Activated CD4-positive, alpha-beta T cell treated with anti-CD3 and anti-CD28 coated beads for 24 hours (primary cell): ENCODE measurements at regions not wholly inside any gene's neighbourhood (a gene's known extent, or its start where the extent isn't known, plus 50 kb on each side); places are given as distances from the start of the nearest gene placed in this dataset.
"Not testable (repeated sequence)": the region's sequence is repeated elsewhere in the genome, so short reads cannot be mapped to it uniquely, and the experiment has no call there.

Source experiments
- DNase-seq, 2 donors: peaks; one replicate each; pipeline ENCODE4 v3.0.0-alpha.2; 2020; ENCODE audit warnings: low read depth in 2 of 2

GRCh38 chr15:53033709-53034108, 243.6 kb upstream of the ONECUT1 start:
- DNase-seq, result no peak

GRCh38 chr15:53031469-53031868, 241.3 kb upstream of the ONECUT1 start:
- no peak for DNase-seq

- no peak for DNase-seq
These were observed 232.7 kb upstream of the ONECUT1 start for GRCh38 chr15:53022788-53023187.

GRCh38 chr15:53013329-53013728, 223.2 kb upstream of the ONECUT1 start:
- no peak for DNase-seq

- DNase-seq, result not testable (repeated sequence)
These were observed 221.6 kb upstream of the ONECUT1 start for GRCh38 chr15:53011779-53012178.

GRCh38 chr15:53009093-53009492, 219.0 kb upstream of the ONECUT1 start:
- no peak for DNase-seq

- DNase-seq, result no peak
These were observed 210.3 kb upstream of the ONECUT1 start for GRCh38 chr15:53000409-53000808.

- DNase-seq, result no peak
These were observed 207.0 kb upstream of the ONECUT1 start for GRCh38 chr15:52997123-52997522.

- no peak for DNase-seq
These were observed 204.2 kb upstream of the ONECUT1 start for GRCh38 chr15:52994290-52994689.

GRCh38 chr15:52984507-52984906, 194.4 kb upstream of the ONECUT1 start:
- DNase-seq, result no peak

GRCh38 chr15:52980446-52980845, 190.3 kb upstream of the ONECUT1 start:
- no peak for DNase-seq

GRCh38 chr15:52976516-52977075, 186.5 kb upstream of the ONECUT1 start:
- DNase-seq, result no peak

GRCh38 chr15:52975941-52976449, 185.9 kb upstream of the ONECUT1 start:
- no peak for DNase-seq

- DNase-seq, result no peak
These were observed 173.7 kb upstream of the ONECUT1 start for GRCh38 chr15:52963865-52964264.

GRCh38 chr15:52960283-52960682, 170.1 kb upstream of the ONECUT1 start:
- DNase-seq, result no peak

GRCh38 chr15:52943746-52944145, 153.6 kb upstream of the ONECUT1 start:
- no peak for DNase-seq

GRCh38 chr15:52936489-52936888, 146.4 kb upstream of the ONECUT1 start:
- DNase-seq, result no peak

- DNase-seq, result no peak
These were observed 135.0 kb upstream of the ONECUT1 start for GRCh38 chr15:52925130-52925529.

- no peak for DNase-seq
These were observed 134.5 kb upstream of the ONECUT1 start for GRCh38 chr15:52924630-52925029.

- DNase-seq, result no peak
These were observed 133.5 kb upstream of the ONECUT1 start for GRCh38 chr15:52923626-52924025.

GRCh38 chr15:52922871-52923270, 132.7 kb upstream of the ONECUT1 start:
- no peak for DNase-seq

- DNase-seq, result no peak
These were observed 122.0 kb upstream of the ONECUT1 start for GRCh38 chr15:52912172-52912571.

- DNase-seq, result no peak
These were observed 103.2 kb upstream of the ONECUT1 start for GRCh38 chr15:52893338-52893737.

GRCh38 chr15:52879904-52880303, 89.8 kb upstream of the ONECUT1 start:
- DNase-seq, result no peak
